Ishikawa (cell line): ENCODE measurements at regions not wholly inside any gene's neighbourhood (a gene's known extent, or its start where the extent isn't known, plus 50 kb on each side); places are given as distances from the start of the nearest gene placed in this dataset.

ENCODE experiments used
- CEBPB ChIP-seq: IDR thresholded peaks from 2 replicates; pipeline ENCODE4 v1.6.1; 2012
- CREB1 ChIP-seq: IDR thresholded peaks from 2 replicates; pipeline ENCODE4 v1.6.1; 2012; ENCODE audit warnings: low read depth
- EGR1 ChIP-seq: IDR thresholded peaks from 2 replicates; pipeline ENCODE4 v1.6.1; 2012
- EP300 ChIP-seq: IDR thresholded peaks from 2 replicates; pipeline ENCODE4 v1.6.1; 2012; ENCODE audit warnings: borderline replicate concordance
- NFIC ChIP-seq: IDR thresholded peaks from 2 replicates; pipeline ENCODE4 v1.6.1; 2012
- RAD21 ChIP-seq: IDR thresholded peaks from 2 replicates; pipeline ENCODE4 v1.6.1; 2012; ENCODE audit warnings: low read depth
- YY1 ChIP-seq: IDR thresholded peaks from 2 replicates; pipeline ENCODE4 v1.6.1; 2012; ENCODE audit warnings: low read depth
- ZBTB7A ChIP-seq: IDR thresholded peaks from 2 replicates; pipeline ENCODE4 v1.6.1; 2012; ENCODE audit warnings: low read depth
- TF ChIP-seq, protein P1 (sequence below): IDR thresholded peaks from 2 replicates; pipeline ENCODE4 v1.6.1; 2012

DNA sequence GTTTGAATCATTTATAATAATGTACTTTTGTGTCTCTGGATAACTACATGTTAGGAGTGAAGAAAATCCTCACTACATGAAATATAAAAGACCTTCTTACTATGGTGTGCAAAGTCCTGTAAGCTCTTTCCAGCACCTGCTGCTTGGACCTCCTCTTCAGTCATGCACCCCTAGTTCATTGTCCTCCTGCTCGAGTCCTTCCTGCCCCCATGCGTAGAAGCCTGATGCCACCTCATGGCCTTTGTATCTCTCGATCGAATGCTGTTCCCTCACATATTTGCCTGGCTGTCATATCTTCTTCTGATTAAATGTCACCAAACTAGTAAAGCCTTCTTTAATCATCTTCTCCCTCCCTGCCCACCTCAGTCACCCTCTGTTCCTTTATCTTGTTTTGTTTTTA is 49.9 kb upstream of the SUCLG2 start:
- TF ChIP-seq NFIC (no peak), EP300 (no peak), RAD21 (no peak), CEBPB (no peak), YY1 (no peak), CREB1 (no peak), EGR1 (no peak), ZBTB7A (no peak)
- TF ChIP-seq, protein P1, sequence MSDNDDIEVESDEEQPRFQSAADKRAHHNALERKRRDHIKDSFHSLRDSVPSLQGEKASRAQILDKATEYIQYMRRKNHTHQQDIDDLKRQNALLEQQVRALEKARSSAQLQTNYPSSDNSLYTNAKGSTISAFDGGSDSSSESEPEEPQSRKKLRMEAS: no peak
